HG03469 (cell line): ENCODE measurements at regions not wholly inside any gene's neighbourhood (a gene's known extent, or its start where the extent isn't known, plus 50 kb on each side); places are given as distances from the start of the nearest gene placed in this dataset.

ENCODE experiments used
- ATAC-seq: cut with Tn5 transposase; IDR thresholded peaks from one replicate; pipeline ENCODE4 v1.9.1; 2021; ENCODE audit warnings: mild to moderate bottlenecking, moderate library complexity, moderate number of reproducible peaks; ENCODE audit not compliant: unreplicated experiment

GRCh38 chr3:111470032-111470431 lies 72.0 kb upstream of the CD96 start:
- no peak for ATAC-seq

- no peak for ATAC-seq
Measured at GRCh38 chr3:111471831-111472230, 70.2 kb upstream of the CD96 start.

GRCh38 chr3:111472556-111472955 lies 69.4 kb upstream of the CD96 start:
- ATAC-seq: no peak

GRCh38 chr3:111473550-111473949 lies 68.4 kb upstream of the CD96 start:
- no peak for ATAC-seq

GRCh38 chr3:111476701-111477100 lies 65.3 kb upstream of the CD96 start:
- no peak for ATAC-seq

GRCh38 chr3:111480091-111480490 lies 61.9 kb upstream of the CD96 start:
- no peak for ATAC-seq

GRCh38 chr3:111481551-111481950 lies 60.4 kb upstream of the CD96 start:
- no peak for ATAC-seq

GRCh38 chr3:111482574-111482973 lies 59.4 kb upstream of the CD96 start:
- ATAC-seq: no peak

GRCh38 chr3:111485086-111485485 lies 56.9 kb upstream of the CD96 start:
- no peak for ATAC-seq
